K562 (cell line): ENCODE measurements at regions not wholly inside any gene's neighbourhood (a gene's known extent, or its start where the extent isn't known, plus 50 kb on each side); places are given as distances from the start of the nearest gene placed in this dataset.

ENCODE experiments used
- ATAC-seq: fragments of 200-7000 bp; cut with Tn5 transposase; 3 replicates; pipeline ENCODE4 v1.9.1; 2020; ENCODE audit warnings: moderate library complexity
- BruUV-seq: library from RNA; stranded (reverse); fragments of 400-500 nt; replicated peaks from 2 replicates; lab custom pipeline; 2021; lab: Mats Ljungman, UMichigan
- CTCF ChIA-PET: fragments of 300-600 bp; formaldehyde crosslinking; extraction: SDS; loops from one replicate; lab custom pipeline; 2021; ENCODE audit warnings: low intra/inter-chr PET ratio; lab: Yijun Ruan, JAX
- POLR2A ChIA-PET: fragments of 300-600, 350-650 bp; sonication (Branson Sonifier 250); formaldehyde crosslinking; extraction: SDS; loops from one replicate; lab custom pipeline; 2021; ENCODE audit warnings: antibody characterized with exemption, inconsistent platforms; lab: Yijun Ruan, JAX
- DNase-seq, 4 experiments: peaks; one replicate each; pipeline versions ENCODE4 v3.0.0 to v3.0.0-alpha.2; 2011 to 2018; ENCODE audit warnings: low spot score in 3 of 4, mixed read lengths in 3 of 4; ENCODE audit errors: extremely low read depth in 1 of 4
- FAIRE-seq: peaks from 2 replicates; lab custom pipeline; 2011; peaks lifted over from hg19 to GRCh38; lab: Jason Lieb, UNC
- H2AFZ ChIP-seq: 2 replicates; pipeline ENCODE4 v1.6.0; 2011; ENCODE audit warnings: low read depth, low read length, control low read depth, inconsistent platforms
- H3K27ac ChIP-seq: fragments of 200-600 bp; 3 replicates; pipeline ENCODE4 v1.8.0; 2011; ENCODE audit warnings: low read depth, mild to moderate bottlenecking, control low read depth, inconsistent platforms, low read length, moderate library complexity, mixed read lengths; ENCODE audit errors: extremely low read depth
- H3K27me3 ChIP-seq, 2 experiments: fragments of 300-600 bp in 1 of 2; 2 replicates in 1 of 2; 3 replicates in 1 of 2; pipeline versions ENCODE4 v1.6.0 to v1.8.0; 2011; ENCODE audit warnings: inconsistent platforms in 2 of 2, low read length in 2 of 2, mild to moderate bottlenecking in 1 of 2, mixed read lengths in 1 of 2, moderate library complexity in 1 of 2; ENCODE audit not compliant: control insufficient read depth in 2 of 2, insufficient read depth in 2 of 2
- H3K36me3 ChIP-seq: fragments of 300-600 bp; 3 replicates; pipeline ENCODE4 v1.8.0; 2011; ENCODE audit warnings: mild to moderate bottlenecking, low read length, inconsistent platforms; ENCODE audit not compliant: control insufficient read depth, insufficient read depth
- H3K4me1 ChIP-seq, 2 experiments: fragments of 200-600 bp in 1 of 2; replicated peaks in 1 of 2; 2 replicates in 1 of 2; 3 replicates in 1 of 2; pipeline versions ENCODE4 v1.5.1 to v1.8.0; 2011; ENCODE audit warnings: inconsistent platforms in 2 of 2, low read length in 2 of 2, mild to moderate bottlenecking in 1 of 2, mixed read lengths in 1 of 2, moderate library complexity in 1 of 2; ENCODE audit not compliant: control insufficient read depth in 2 of 2, insufficient read depth in 2 of 2
- H3K4me2 ChIP-seq: 2 replicates; pipeline ENCODE4 v1.6.1; 2011; ENCODE audit warnings: low read length, control low read depth, inconsistent platforms, mixed read lengths; ENCODE audit not compliant: insufficient read depth
- H3K4me3 ChIP-seq: fragments of 200-600 bp; sonication (generic), shearing (Covaris generic); 2 replicates; pipeline ENCODE4 v1.5.1; 2016; ENCODE audit warnings: control low read depth, inconsistent platforms
- H3K79me2 ChIP-seq: fragments of 200-600 bp; 3 replicates; pipeline ENCODE4 v1.8.0; 2011; ENCODE audit warnings: low read length, inconsistent platforms; ENCODE audit not compliant: control insufficient read depth, insufficient read depth
- H3K9ac ChIP-seq, 2 experiments: 2 replicates each; pipeline versions ENCODE4 v1.6.0 to v1.6.1; 2011; ENCODE audit warnings: low read depth in 2 of 2, low read length in 2 of 2, control low read depth in 1 of 2, inconsistent platforms in 1 of 2, mild to moderate bottlenecking in 1 of 2, mixed read lengths in 1 of 2; ENCODE audit not compliant: insufficient read depth in 1 of 2
- H3K9me1 ChIP-seq: one replicate; pipeline ENCODE4 v1.6.0; 2011; ENCODE audit warnings: inconsistent platforms, mild to moderate bottlenecking, low read length, moderate library complexity; ENCODE audit not compliant: control insufficient read depth, insufficient read depth
- H3K9me3 ChIP-seq: replicated peaks from 2 replicates; pipeline ENCODE4 v1.5.1; 2011; ENCODE audit warnings: low read depth, low read length, inconsistent platforms; ENCODE audit not compliant: control insufficient read depth, insufficient read depth
- H4K20me1 ChIP-seq: replicated peaks from 2 replicates; pipeline ENCODE4 v1.6.1; 2011; ENCODE audit warnings: low read length, inconsistent platforms, mixed read lengths; ENCODE audit not compliant: control insufficient read depth, insufficient read depth
- CHD1 ChIP-seq: fragments of 200-600 bp; sonication (generic); IDR thresholded peaks from one replicate; pipeline ENCODE4 v1.6.1; 2012; ENCODE audit warnings: mild to moderate bottlenecking, moderate library complexity, low read length, inconsistent platforms
- CHD4 ChIP-seq: fragments of 200-600 bp; sonication (generic); IDR thresholded peaks from 3 replicates; pipeline ENCODE4 v1.6.1; 2012; ENCODE audit warnings: low read depth, mild to moderate bottlenecking, mixed read lengths, low read length, inconsistent platforms; ENCODE audit not compliant: insufficient read depth, insufficient replicate concordance, poor library complexity, severe bottlenecking
- FOXK1 ChIP-seq: sonication (generic); formaldehyde crosslinking; IDR thresholded peaks from 2 replicates; pipeline ENCODE4 v1.8.0; 2022; ENCODE audit warnings: missing genetic modification reagents, mild to moderate bottlenecking, borderline replicate concordance
- FOXM1 ChIP-seq, 2 experiments: fragments of 450-650 bp in 1 of 2; sonication (generic) in 1 of 2; formaldehyde crosslinking in 1 of 2; IDR thresholded peaks; 2 replicates each; pipeline versions ENCODE4 v1.6.1 to v1.9.0; 2017 to 2022; ENCODE audit warnings: low read depth in 2 of 2, mild to moderate bottlenecking in 2 of 2, missing genetic modification reagents in 1 of 2, moderate library complexity in 1 of 2
- HMG20A ChIP-seq: fragments of 450-650 bp; formaldehyde crosslinking; conservative IDR thresholded peaks from 2 replicates; pipeline ENCODE4 v1.4.0; 2020; ENCODE audit warnings: mild to moderate bottlenecking, mixed read lengths
- JUNB ChIP-seq: fragments of 450-650 bp; formaldehyde crosslinking; conservative IDR thresholded peaks from 2 replicates; pipeline ENCODE4 v1.4.0; 2020; ENCODE audit warnings: mild to moderate bottlenecking
- KHSRP ChIP-seq: fragments of 450-650 bp; IDR thresholded peaks from 2 replicates; pipeline ENCODE4 v1.6.1; 2017
- NELFE ChIP-seq: IDR thresholded peaks from 2 replicates; pipeline ENCODE4 v1.6.1; 2011; ENCODE audit warnings: mild to moderate bottlenecking; ENCODE audit not compliant: insufficient read depth, insufficient read length
- PHF20 ChIP-seq: fragments of 450-650 bp; IDR thresholded peaks from 2 replicates; pipeline ENCODE4 v1.6.1; 2018; ENCODE audit not compliant: partially characterized antibody
- PYGO2 ChIP-seq: fragments of 450-650 bp; IDR thresholded peaks from 2 replicates; pipeline ENCODE4 v1.6.1; 2016; ENCODE audit warnings: mild to moderate bottlenecking, missing genetic modification characterization, moderate library complexity, missing compliant biosample characterization
- SREBF2 ChIP-seq: sonication (generic); formaldehyde crosslinking; IDR thresholded peaks from 2 replicates; pipeline ENCODE4 v1.4.0; 2020; ENCODE audit warnings: mild to moderate bottlenecking, missing genetic modification reagents
- ZBTB8A ChIP-seq: fragments of 450-650 bp; IDR thresholded peaks from 2 replicates; pipeline ENCODE4 v1.6.1; 2018; ENCODE audit warnings: mild to moderate bottlenecking, moderate library complexity; ENCODE audit not compliant: partially characterized antibody
- ZC3H8 ChIP-seq: fragments of 450-650 bp; IDR thresholded peaks from 2 replicates; pipeline ENCODE4 v1.6.1; 2017
- ZNF143 ChIP-seq: sonication (generic); formaldehyde crosslinking; IDR thresholded peaks from 2 replicates; pipeline ENCODE4 v1.9.0; 2022; ENCODE audit warnings: mild to moderate bottlenecking, missing genetic modification reagents
- ZNF41 ChIP-seq: fragments of 250-450 bp; sonication (Bioruptor Pico); conservative IDR thresholded peaks from 2 replicates; pipeline ENCODE4 v1.4.0; 2020; ENCODE audit warnings: mild to moderate bottlenecking
- ZNF589 ChIP-seq: fragments of 200-800 bp; sonication (Bioruptor generic); IDR thresholded peaks from 2 replicates; pipeline ENCODE4 v1.6.1; 2016; ENCODE audit warnings: low read depth, missing genetic modification characterization, missing compliant biosample characterization
- ZNF75A ChIP-seq: fragments of 450-650 bp; formaldehyde crosslinking; IDR thresholded peaks from 2 replicates; pipeline ENCODE4 v1.4.0; 2020; ENCODE audit warnings: mild to moderate bottlenecking
- whole genome bisulfite sequencing: fragments of 100-300 bp; shearing (Covaris generic); methylation state at CpG from one replicate; pipeline ENCODE4 v1.1.6; 2016; ENCODE audit warnings: low coverage, mixed read lengths; ENCODE audit not compliant: insufficient coverage; ENCODE audit errors: missing lambda C conversion rate; 5-methylcytosine and 5-hydroxymethylcytosine counted together
- in situ Hi-C: fragments of 300-500 bp; cut with MboI; formaldehyde crosslinking; loops from 4 replicates; pipeline ENCODE4 v1.15.0; 2018; ENCODE audit warnings: inconsistent platforms, mixed read lengths
- intact Hi-C: fragments of 100-400 bp; cut with micrococcal nuclease; formaldehyde crosslinking; loops from 2 replicates; pipeline ENCODE4 v1.14.2; 2022
- TF ChIP-seq, protein P1 (sequence below): fragments of 450-650 bp; IDR thresholded peaks from 2 replicates; pipeline ENCODE4 v1.6.1; 2018; ENCODE audit warnings: mild to moderate bottlenecking, low read depth; ENCODE audit not compliant: partially characterized antibody
- TF ChIP-seq, protein P2 (sequence below): fragments of 450-650 bp; formaldehyde crosslinking; conservative IDR thresholded peaks from 2 replicates; pipeline ENCODE4 v1.4.0; 2022; ENCODE audit warnings: mild to moderate bottlenecking, missing genetic modification characterization

DNA sequence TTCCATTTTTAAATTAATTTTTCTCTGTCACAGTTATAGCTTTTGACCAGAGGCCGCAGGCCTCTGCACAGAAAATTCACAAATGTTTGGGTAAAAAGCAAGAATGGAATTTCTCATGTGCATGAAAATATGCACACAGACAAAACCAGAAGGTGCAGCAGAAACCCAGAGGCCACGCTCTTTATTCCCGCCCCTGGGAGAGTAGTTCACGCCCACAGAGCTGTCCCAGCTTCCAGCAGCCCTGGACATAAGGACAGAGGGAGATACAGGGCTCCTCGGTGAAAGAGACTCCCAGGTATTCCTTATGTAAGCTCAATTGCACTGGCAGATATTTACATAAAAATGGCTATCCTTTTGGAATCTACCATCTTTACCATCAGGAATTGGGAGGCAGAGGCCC, 245.2 kb upstream of the NFE2L3 start (continued):
- TF ChIP-seq JUNB (CRISPR knock-in tag) (no peak), PHF20 (no peak), FOXK1 (CRISPR knock-in tag) (no peak), SREBF2 (CRISPR knock-in tag) (no peak), ZNF589 (CRISPR knock-in tag) (no peak), FOXM1 (IDR thresholded peaks at IDR 0.05; ENCODE audit: low read depth) (no peak), FOXM1 (CRISPR knock-in tag; IDR thresholded peaks at IDR 0.05; ENCODE audit: low read depth) (no peak), CHD1 (no peak), ZNF75A (CRISPR knock-in tag) (no peak), HMG20A (CRISPR knock-in tag) (no peak), ZNF41 (CRISPR knock-in tag) (no peak)
- TF ChIP-seq, protein P1, sequence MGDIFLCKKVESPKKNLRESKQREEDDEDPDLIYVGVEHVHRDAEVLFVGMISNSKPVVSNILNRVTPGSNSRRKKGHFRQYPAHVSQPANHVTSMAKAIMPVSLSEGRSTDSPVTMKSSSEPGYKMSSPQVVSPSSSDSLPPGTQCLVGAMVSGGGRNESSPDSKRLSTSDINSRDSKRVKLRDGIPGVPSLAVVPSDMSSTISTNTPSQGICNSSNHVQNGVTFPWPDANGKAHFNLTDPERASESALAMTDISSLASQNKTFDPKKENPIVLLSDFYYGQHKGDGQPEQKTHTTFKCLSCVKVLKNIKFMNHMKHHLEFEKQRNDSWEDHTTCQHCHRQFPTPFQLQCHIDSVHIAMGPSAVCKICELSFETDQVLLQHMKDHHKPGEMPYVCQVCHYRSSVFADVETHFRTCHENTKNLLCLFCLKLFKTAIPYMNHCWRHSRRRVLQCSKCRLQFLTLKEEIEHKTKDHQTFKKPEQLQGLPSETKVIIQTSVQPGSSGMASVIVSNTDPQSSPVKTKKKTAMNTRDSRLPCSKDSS = no peak
- TF ChIP-seq, all 486 proteins: peak for 0

DNA sequence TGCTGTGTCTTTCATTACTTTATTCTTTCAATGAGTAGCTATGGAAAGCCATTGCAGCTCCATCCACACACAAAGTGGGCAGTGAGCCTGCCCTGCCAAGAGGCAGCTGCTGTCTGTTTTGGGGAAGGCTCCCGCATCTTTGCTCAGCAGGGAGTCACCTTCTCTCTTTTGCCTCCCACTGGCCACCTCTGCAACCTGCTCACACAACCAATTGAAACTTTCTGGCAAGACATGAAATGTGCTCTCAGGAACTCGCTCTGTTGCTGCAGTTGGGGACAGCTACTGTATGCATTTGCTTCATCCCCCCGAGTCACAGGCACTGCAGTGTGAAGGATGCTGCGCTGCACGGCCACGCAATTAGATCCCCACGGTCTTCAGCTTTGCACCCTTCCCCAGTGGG, 244.8 kb upstream of the NFE2L3 start:
- 25% methylated on average over 6 of the region's 7 CpGs for WGBS
- CTCF ChIA-PET = no interaction called here
- no peak for ATAC-seq
- Histone ChIP-seq H3K9ac (no peak overlapping the region), H3K9me1 (no peaks in the 10 kb centered on the region), H3K79me2 (no peaks in the 10 kb centered on the region), H3K27me3 (no peaks in the 10 kb centered on the region), H4K20me1 (no peaks in the 10 kb centered on the region), H3K9me3 (no peaks in the 10 kb centered on the region), H2AFZ (no peak overlapping the region), H3K36me3 (no peaks in the 10 kb centered on the region), H3K4me3 (no peak overlapping the region), H3K4me1 (peaks cover 0 to 5% of the 10 kb centered on the region in 2 experiments; a peak in 3 of 5 replicates), H3K27ac (no peak overlapping the region), H3K4me2 (no peak overlapping the region)
- no peak for TF ChIP-seq ZC3H8
- TF ChIP-seq, protein P2, sequence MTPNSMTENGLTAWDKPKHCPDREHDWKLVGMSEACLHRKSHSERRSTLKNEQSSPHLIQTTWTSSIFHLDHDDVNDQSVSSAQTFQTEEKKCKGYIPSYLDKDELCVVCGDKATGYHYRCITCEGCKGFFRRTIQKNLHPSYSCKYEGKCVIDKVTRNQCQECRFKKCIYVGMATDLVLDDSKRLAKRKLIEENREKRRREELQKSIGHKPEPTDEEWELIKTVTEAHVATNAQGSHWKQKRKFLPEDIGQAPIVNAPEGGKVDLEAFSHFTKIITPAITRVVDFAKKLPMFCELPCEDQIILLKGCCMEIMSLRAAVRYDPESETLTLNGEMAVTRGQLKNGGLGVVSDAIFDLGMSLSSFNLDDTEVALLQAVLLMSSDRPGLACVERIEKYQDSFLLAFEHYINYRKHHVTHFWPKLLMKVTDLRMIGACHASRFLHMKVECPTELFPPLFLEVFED (CRISPR knock-in tag) = no peak
- no peak for TF ChIP-seq CHD4
- no peak for TF ChIP-seq KHSRP
- no peak for TF ChIP-seq ZNF143 (CRISPR knock-in tag)
- TF ChIP-seq NELFE = no peak
- no peak for TF ChIP-seq ZBTB8A
- no peak for TF ChIP-seq PYGO2 (tag)
- in situ Hi-C loops = no loop called here
- intact Hi-C loops = no loop called here
- POLR2A ChIA-PET = interaction anchor here (0.8 to 3.7 kb wide), 2 partner anchors 9 to 10 kb away, joined by 3 to 16 read pairs; no protein-coding TSS in a partner anchor
- DNase-seq = no peak
- no TSS peak for BruUV-seq
- FAIRE-seq = no peak
